HepG2 (cell line): ENCODE measurements at regions not wholly inside any gene's neighbourhood (a gene's known extent, or its start where the extent isn't known, plus 50 kb on each side); places are given as distances from the start of the nearest gene placed in this dataset.

ENCODE experiments used
- ATAC-seq: fragments of 200-7000 bp; cut with Tn5 transposase; 3 replicates; pipeline ENCODE4 v1.9.1; 2020; ENCODE audit warnings: mild to moderate bottlenecking, moderate library complexity
- BruUV-seq: library from RNA; stranded (reverse); fragments of 400-500 nt; replicated peaks from 2 replicates; lab custom pipeline; 2021; lab: Mats Ljungman, UMichigan
- CTCF ChIA-PET: fragments of 300-600 bp; formaldehyde crosslinking; extraction: SDS; loops from one replicate; lab custom pipeline; 2021; ENCODE audit warnings: low total read pairs, inconsistent platforms, low intra/inter-chr PET ratio; lab: Yijun Ruan, JAX
- POLR2A ChIA-PET: fragments of 350-600 bp; sonication (Branson Sonifier 250); formaldehyde crosslinking; loops from one replicate; lab custom pipeline; 2020; ENCODE audit warnings: antibody characterized with exemption, inconsistent platforms; lab: Yijun Ruan, JAX
- DNase-seq: peaks from one replicate; pipeline ENCODE4 v3.0.0-alpha.2; 2015; ENCODE audit warnings: low spot score
- FAIRE-seq: peaks from 3 replicates; lab custom pipeline; 2011; peaks lifted over from hg19 to GRCh38; lab: Jason Lieb, UNC
- H2AFZ ChIP-seq: one replicate; pipeline ENCODE4 v1.6.1; 2011; ENCODE audit warnings: low read length, inconsistent platforms
- H3K27ac ChIP-seq: fragments of 300-600 bp; 3 replicates; pipeline ENCODE4 v1.8.0; 2011; ENCODE audit warnings: mixed run types, mild to moderate bottlenecking, mixed read lengths, low read length, inconsistent platforms; ENCODE audit not compliant: insufficient read depth; ENCODE audit errors: extremely low read length
- H3K27me3 ChIP-seq, 2 experiments: fragments of 200-600 bp in 1 of 2; 2 replicates in 1 of 2; 3 replicates in 1 of 2; pipeline versions ENCODE4 v1.6.0 to v1.8.0; 2011; ENCODE audit warnings: low read length in 2 of 2, mild to moderate bottlenecking in 2 of 2, moderate library complexity in 2 of 2, inconsistent platforms in 1 of 2; ENCODE audit not compliant: insufficient read depth in 2 of 2, control insufficient read depth in 1 of 2
- H3K36me3 ChIP-seq, 2 experiments: fragments of 200-600 bp in 1 of 2; replicated peaks in 1 of 2; 2 replicates in 1 of 2; 3 replicates in 1 of 2; pipeline versions ENCODE4 v1.5.1 to v1.8.0; 2011; ENCODE audit warnings: low read length in 2 of 2, inconsistent platforms in 1 of 2; ENCODE audit not compliant: insufficient read depth in 2 of 2, control insufficient read depth in 1 of 2
- H3K4me1 ChIP-seq: 2 replicates; pipeline ENCODE4 v1.5.1; 2012; ENCODE audit warnings: low read length, inconsistent platforms; ENCODE audit not compliant: insufficient read depth
- H3K4me2 ChIP-seq: 2 replicates; pipeline ENCODE4 v1.6.0; 2011; ENCODE audit warnings: low read depth, low read length, inconsistent platforms
- H3K4me3 ChIP-seq, 3 experiments: fragments of 200-600 bp in 1 of 3; sonication (generic), shearing (Covaris generic) in 1 of 3; replicated peaks in 1 of 3; 2 replicates each; pipeline ENCODE4 v1.5.1; 2011 to 2016; ENCODE audit warnings: low read length in 3 of 3, inconsistent platforms in 2 of 3, low read depth in 2 of 3, mild to moderate bottlenecking in 2 of 3, control low read depth in 1 of 3, mixed read lengths in 1 of 3; ENCODE audit not compliant: insufficient read depth in 1 of 3
- H3K79me2 ChIP-seq: one replicate; pipeline ENCODE4 v1.6.1; 2011; ENCODE audit warnings: low read length, inconsistent platforms; ENCODE audit not compliant: insufficient read depth
- H3K9ac ChIP-seq: 2 replicates; pipeline ENCODE4 v1.6.0; 2011; ENCODE audit warnings: mild to moderate bottlenecking, low read depth, low read length, inconsistent platforms; ENCODE audit not compliant: insufficient read depth
- H3K9me3 ChIP-seq: 2 replicates; pipeline ENCODE4 v1.5.1; 2012; ENCODE audit warnings: mild to moderate bottlenecking, low read length
- H4K20me1 ChIP-seq: 2 replicates; pipeline ENCODE4 v1.6.0; 2011; ENCODE audit warnings: inconsistent platforms, mild to moderate bottlenecking, low read length, moderate library complexity; ENCODE audit not compliant: insufficient read depth
- ATF2 ChIP-seq: sonication (generic); formaldehyde crosslinking; IDR thresholded peaks from 2 replicates; pipeline ENCODE4 v1.4.0; 2020; ENCODE audit warnings: missing genetic modification reagents
- ATF3 ChIP-seq: sonication (generic); formaldehyde crosslinking; IDR thresholded peaks from 2 replicates; pipeline ENCODE4 v1.4.0; 2020; ENCODE audit warnings: missing genetic modification reagents
- E2F5 ChIP-seq: sonication (generic); formaldehyde crosslinking; conservative IDR thresholded peaks from 2 replicates; pipeline ENCODE4 v1.4.0; 2020; ENCODE audit warnings: missing genetic modification reagents
- HIC2 ChIP-seq: sonication (generic); formaldehyde crosslinking; IDR thresholded peaks from 2 replicates; pipeline ENCODE4 v1.9.0; 2022; ENCODE audit warnings: low read depth, missing genetic modification reagents
- HOXA3 ChIP-seq: sonication (generic); formaldehyde crosslinking; IDR thresholded peaks from 2 replicates; pipeline ENCODE4 v1.5.0; 2020; ENCODE audit warnings: missing genetic modification reagents
- NR2F6 ChIP-seq, 2 experiments: IDR thresholded peaks; 2 replicates each; pipeline ENCODE4 v1.6.1; 2016; ENCODE audit warnings: antibody characterized with exemption in 1 of 2, mild to moderate bottlenecking in 1 of 2
- ONECUT2 ChIP-seq: sonication (generic); formaldehyde crosslinking; IDR thresholded peaks from 2 replicates; pipeline ENCODE4 v1.4.0; 2020; ENCODE audit warnings: missing genetic modification reagents
- RARA ChIP-seq: IDR thresholded peaks from 2 replicates; pipeline ENCODE4 v1.6.1; 2016; ENCODE audit warnings: missing genetic modification reagents, missing compliant biosample characterization
- SMAD3 ChIP-seq: sonication (generic); formaldehyde crosslinking; IDR thresholded peaks from 2 replicates; pipeline ENCODE4 v1.4.0; 2020; ENCODE audit warnings: missing genetic modification reagents
- ZBTB42 ChIP-seq: sonication (generic); formaldehyde crosslinking; IDR thresholded peaks from 2 replicates; pipeline ENCODE4 v1.5.0; 2020; ENCODE audit warnings: mild to moderate bottlenecking, missing genetic modification reagents
- ZNF124 ChIP-seq: sonication (generic); formaldehyde crosslinking; IDR thresholded peaks from 2 replicates; pipeline ENCODE4 v1.4.0; 2020; ENCODE audit warnings: missing genetic modification reagents
- WGBS: methylation state at CpG from one replicate; pipeline ENCODE4 v1.1.6; 2017; ENCODE audit warnings: low lambda C conversion rate; 5-methylcytosine and 5-hydroxymethylcytosine counted together
- in situ Hi-C: cut with HindIII; loops from 2 replicates; pipeline ENCODE4 v1.10.0; 2017; ENCODE audit warnings: low pct_unique_long_range_greater_than_20kb; ENCODE audit not compliant: extremely low pct_ligation_motif_present
- intact Hi-C: fragments of 100-400 bp; cut with micrococcal nuclease; formaldehyde crosslinking; loops from one replicate; pipeline ENCODE4 v1.10.0; 2022; ENCODE audit not compliant: unreplicated experiment
- TF ChIP-seq, protein P1 (sequence below): sonication (generic); formaldehyde crosslinking; IDR thresholded peaks from 2 replicates; pipeline ENCODE4 v1.5.1; 2020; ENCODE audit warnings: missing genetic modification reagents, mild to moderate bottlenecking, borderline replicate concordance
- TF ChIP-seq, protein P2 (sequence below): sonication (generic); formaldehyde crosslinking; IDR thresholded peaks from 2 replicates; pipeline ENCODE4 v1.5.0; 2020; ENCODE audit warnings: mild to moderate bottlenecking, missing genetic modification reagents, borderline replicate concordance
- TF ChIP-seq, protein P3 (sequence below): sonication (generic); formaldehyde crosslinking; IDR thresholded peaks from 2 replicates; pipeline ENCODE4 v1.4.0; 2020; ENCODE audit warnings: mild to moderate bottlenecking, missing genetic modification reagents

GRCh38 chr13:24075137-24075975 lies 85.2 kb upstream of the SPATA13 start (continued):
- TF ChIP-seq NR2F6 (IDR thresholded peaks at IDR 0.05): no peak
- 0 out of 2 replicates have a peak, but pooled peaks have one; percentile 19 for TF ChIP-seq NR2F6 (CRISPR knock-in tag; IDR thresholded peaks at IDR 0.05)
- no peak for TF ChIP-seq HIC2
- no peak for TF ChIP-seq E2F5 (CRISPR knock-in tag)
- no peak for TF ChIP-seq ZNF124
- no peak for TF ChIP-seq ONECUT2 (CRISPR knock-in tag)

DNA sequence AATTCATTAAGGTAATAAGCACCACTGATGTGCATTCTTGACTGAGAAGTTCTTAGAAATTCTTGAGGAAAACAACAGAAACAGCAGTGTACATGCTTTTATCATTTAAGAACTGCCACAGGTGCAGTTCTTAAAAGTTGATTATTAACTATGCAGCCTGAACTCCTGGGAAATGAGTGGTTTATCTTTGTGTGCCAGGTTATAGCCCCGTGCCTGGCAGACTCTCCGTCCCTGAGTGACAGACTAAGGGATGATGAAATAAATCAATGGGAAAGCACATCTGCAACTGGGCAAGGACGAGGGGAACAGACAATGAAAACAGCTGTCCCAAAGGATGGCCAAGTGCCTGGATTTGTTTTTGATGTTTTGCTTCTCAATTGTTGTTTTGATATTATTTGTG lies 84.4 kb upstream of the SPATA13 start:
- Histone ChIP-seq H3K36me3 (no peaks in the 10 kb centered on the region), H3K4me1 (peaks cover 24% of the 10 kb centered on the region), H3K27me3 (peaks cover 0 to 25% of the 10 kb centered on the region in 2 experiments; a peak in 4 of 5 replicates), H3K4me2 (peak overlapping the region; percentile 88), H3K4me3 (peak overlapping the region; percentile 11 to 61 (median 47); a peak in 5 of 6 replicates), H2AFZ (peak overlapping the region; percentile 76), H3K9me3 (no peaks in the 10 kb centered on the region), H3K27ac (no peak overlapping the region), H3K79me2 (no peaks in the 10 kb centered on the region), H4K20me1 (no peaks in the 10 kb centered on the region), H3K9ac (no peak overlapping the region)
- in situ Hi-C loops (no loop called here), intact Hi-C loops (no loop called here)
- peak; percentile 72 for DNase-seq
- FAIRE-seq: peak; percentile 42
- 0% methylated on average over 3 of the region's 3 CpGs for WGBS
- ChIA-PET CTCF (no interaction called here), POLR2A (interaction anchor here (1.7 kb wide), 1 partner anchor 108 kb away, joined by 4 read pairs; no protein-coding TSS in a partner anchor)
- BruUV-seq: no TSS peak
- peak; percentile 96 for ATAC-seq
- TF ChIP-seq ATF3 (CRISPR knock-in tag) (peak; percentile 69), ZBTB42 (0 out of 2 replicates have a peak, but pooled peaks have one; percentile 53), HOXA3 (CRISPR knock-in tag) (no peak), ATF2 (CRISPR knock-in tag) (0 out of 2 replicates have a peak, but pooled peaks have one; percentile 23), SMAD3 (no peak), RARA (CRISPR knock-in tag) (peak; percentile 44; the same call in 1 of the 2 replicates)
- TF ChIP-seq, protein P1, sequence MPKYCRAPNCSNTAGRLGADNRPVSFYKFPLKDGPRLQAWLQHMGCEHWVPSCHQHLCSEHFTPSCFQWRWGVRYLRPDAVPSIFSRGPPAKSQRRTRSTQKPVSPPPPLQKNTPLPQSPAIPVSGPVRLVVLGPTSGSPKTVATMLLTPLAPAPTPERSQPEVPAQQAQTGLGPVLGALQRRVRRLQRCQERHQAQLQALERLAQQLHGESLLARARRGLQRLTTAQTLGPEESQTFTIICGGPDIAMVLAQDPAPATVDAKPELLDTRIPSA (CRISPR knock-in tag): no peak
- TF ChIP-seq, protein P2, sequence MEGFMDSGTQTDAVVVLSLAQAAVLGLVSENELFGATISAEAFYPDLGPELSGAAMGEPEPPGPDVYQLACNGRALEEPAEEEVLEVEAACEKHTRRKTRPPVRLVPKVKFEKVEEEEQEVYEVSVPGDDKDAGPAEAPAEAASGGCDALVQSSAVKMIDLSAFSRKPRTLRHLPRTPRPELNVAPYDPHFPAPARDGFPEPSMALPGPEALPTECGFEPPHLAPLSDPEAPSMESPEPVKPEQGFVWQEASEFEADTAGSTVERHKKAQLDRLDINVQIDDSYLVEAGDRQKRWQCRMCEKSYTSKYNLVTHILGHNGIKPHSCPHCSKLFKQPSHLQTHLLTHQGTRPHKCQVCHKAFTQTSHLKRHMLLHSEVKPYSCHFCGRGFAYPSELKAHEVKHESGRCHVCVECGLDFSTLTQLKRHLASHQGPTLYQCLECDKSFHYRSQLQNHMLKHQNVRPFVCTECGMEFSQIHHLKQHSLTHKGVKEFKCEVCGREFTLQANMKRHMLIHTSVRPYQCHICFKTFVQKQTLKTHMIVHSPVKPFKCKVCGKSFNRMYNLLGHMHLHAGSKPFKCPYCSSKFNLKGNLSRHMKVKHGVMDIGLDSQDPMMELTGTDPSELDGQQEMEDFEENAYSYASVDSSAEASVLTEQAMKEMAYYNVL: no peak
- TF ChIP-seq, protein P3, sequence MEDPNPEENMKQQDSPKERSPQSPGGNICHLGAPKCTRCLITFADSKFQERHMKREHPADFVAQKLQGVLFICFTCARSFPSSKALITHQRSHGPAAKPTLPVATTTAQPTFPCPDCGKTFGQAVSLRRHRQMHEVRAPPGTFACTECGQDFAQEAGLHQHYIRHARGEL: no peak
